Right lobe of liver (tissue), 6 donors: ENCODE measurements at regions not wholly inside any gene's neighbourhood (a gene's known extent, or its start where the extent isn't known, plus 50 kb on each side); places are given as distances from the start of the nearest gene placed in this dataset.

Experiments
- ATAC-seq, 4 donors: fragments of 200-7000 bp; cut with Tn5 transposase; one replicate each; pipeline ENCODE4 v1.9.1; 2020; ENCODE audit warnings: mild to moderate bottlenecking in 4 of 4, moderate library complexity in 4 of 4
- DNase-seq, 3 donors: peaks; one replicate each; pipeline ENCODE4 v3.0.0-alpha.2; 2020
- H3K27ac ChIP-seq, 3 donors: fragments of 200-600 bp; one replicate each; pipeline ENCODE4 v1.8.0; 2022
- H3K27me3 ChIP-seq, 2 donors: fragments of 200-600 bp; one replicate each; pipeline ENCODE4 v1.8.0; 2022
- H3K36me3 ChIP-seq, 4 donors: fragments of 200-600 bp; sonication (generic) in 1 of 4; one replicate each; pipeline versions ENCODE4 v1.5.1 to v1.8.0; 2017 to 2022; ENCODE audit warnings: control low read depth in 1 of 4
- H3K4me1 ChIP-seq, 4 donors: fragments of 200-600 bp; sonication (generic) in 1 of 4; one replicate each; pipeline versions ENCODE4 v1.5.1 to v1.8.0; 2017 to 2022; ENCODE audit warnings: control low read depth in 1 of 4
- H3K4me3 ChIP-seq, 3 donors: fragments of 200-600 bp; one replicate each; pipeline ENCODE4 v1.8.0; 2022
- H3K9me3 ChIP-seq, 4 donors: fragments of 200-600 bp; sonication (generic) in 1 of 4; one replicate each; pipeline versions ENCODE4 v1.5.1 to v1.8.0; 2017 to 2022; ENCODE audit warnings: control low read depth in 1 of 4
- POLR2A ChIP-seq: fragments of 450-650 bp; IDR thresholded peaks from one replicate; pipeline ENCODE4 v1.6.1; 2017; ENCODE audit warnings: antibody characterized with exemption, mild to moderate bottlenecking
- WGBS: methylation state at CpG from one replicate; pipeline ENCODE4 v1.1.6; 2018; ENCODE audit warnings: low coverage, low lambda C conversion rate; ENCODE audit not compliant: insufficient coverage; ENCODE audit errors: missing lambda C conversion rate; 5-methylcytosine and 5-hydroxymethylcytosine counted together
- intact Hi-C, 2 donors: fragments of 100-400 bp; cut with DNase I; formaldehyde crosslinking; loops; one replicate each; pipeline versions ENCODE4 v1.11.2 to v1.14.1; 2022
- TF ChIP-seq, protein P1 (sequence below), 4 donors: fragments of 200-600 bp in 3 of 4; fragments of 450-650 bp in 1 of 4; IDR thresholded peaks; one replicate each; pipeline versions ENCODE4 v1.5.1 to v1.8.0; 2016 to 2022; ENCODE audit warnings: antibody characterized with exemption in 4 of 4, mild to moderate bottlenecking in 2 of 4
- donor health status: DM: no; HTN: yes; CAD: no.
- donor health status: DM: no; HTN: no; CAD: no.
- donor health status: DM: no; HTN: no; CAD: no.
- donor health status: DM: no; HTN: yes; CAD: no.
- donor health status: DM: no; HTN: yes; CAD: no.

DNA sequence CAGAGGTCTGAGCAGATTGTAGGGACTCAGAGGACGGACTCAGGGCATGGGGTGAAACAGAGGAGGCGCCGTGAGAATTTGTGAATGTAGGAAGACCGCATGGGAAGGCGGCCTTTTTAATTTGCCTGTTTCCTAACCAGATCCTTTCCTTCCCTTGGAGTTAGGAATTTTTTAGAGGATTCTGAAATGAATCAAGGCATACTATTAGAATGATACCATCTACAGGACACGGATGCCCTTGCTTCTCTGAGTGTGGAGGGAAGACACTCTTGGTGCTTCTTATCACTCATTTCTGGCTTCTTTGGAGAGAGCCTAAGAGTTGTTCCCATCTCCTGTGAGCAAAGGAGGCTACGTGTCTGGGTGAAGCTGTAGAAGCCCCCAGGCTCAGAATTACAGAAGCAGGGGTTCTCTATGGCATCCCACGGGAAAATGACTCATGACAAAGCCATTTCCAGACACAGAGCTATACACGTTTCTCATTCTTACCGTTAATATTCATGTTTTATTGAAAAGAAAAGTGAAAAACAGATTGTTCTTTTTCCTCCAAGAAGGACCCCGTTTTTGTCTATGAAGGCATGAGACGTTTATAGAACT, 148.5 kb downstream of the EDN3 start:
- DNase-seq, result no peak
- Histone ChIP-seq H3K4me3 (no peak overlapping the region), H3K9me3 (no peaks in the 10 kb centered on the region), H3K27me3 (no peaks in the 10 kb centered on the region), H3K4me1 (no peaks in the 10 kb centered on the region), H3K36me3 (no peaks in the 10 kb centered on the region), H3K27ac (no peak overlapping the region)
- 51% methylated on average over 11 of the region's 12 CpGs for WGBS
- no peak for ATAC-seq
- intact Hi-C loops, result no loop called here
- TF ChIP-seq, protein P1, sequence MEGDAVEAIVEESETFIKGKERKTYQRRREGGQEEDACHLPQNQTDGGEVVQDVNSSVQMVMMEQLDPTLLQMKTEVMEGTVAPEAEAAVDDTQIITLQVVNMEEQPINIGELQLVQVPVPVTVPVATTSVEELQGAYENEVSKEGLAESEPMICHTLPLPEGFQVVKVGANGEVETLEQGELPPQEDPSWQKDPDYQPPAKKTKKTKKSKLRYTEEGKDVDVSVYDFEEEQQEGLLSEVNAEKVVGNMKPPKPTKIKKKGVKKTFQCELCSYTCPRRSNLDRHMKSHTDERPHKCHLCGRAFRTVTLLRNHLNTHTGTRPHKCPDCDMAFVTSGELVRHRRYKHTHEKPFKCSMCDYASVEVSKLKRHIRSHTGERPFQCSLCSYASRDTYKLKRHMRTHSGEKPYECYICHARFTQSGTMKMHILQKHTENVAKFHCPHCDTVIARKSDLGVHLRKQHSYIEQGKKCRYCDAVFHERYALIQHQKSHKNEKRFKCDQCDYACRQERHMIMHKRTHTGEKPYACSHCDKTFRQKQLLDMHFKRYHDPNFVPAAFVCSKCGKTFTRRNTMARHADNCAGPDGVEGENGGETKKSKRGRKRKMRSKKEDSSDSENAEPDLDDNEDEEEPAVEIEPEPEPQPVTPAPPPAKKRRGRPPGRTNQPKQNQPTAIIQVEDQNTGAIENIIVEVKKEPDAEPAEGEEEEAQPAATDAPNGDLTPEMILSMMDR (IDR thresholded peaks at IDR 0.05), result no peak
- TF ChIP-seq POLR2A, result no peak

- Histone ChIP-seq H3K4me3 (no peak overlapping the region), H3K4me1 (peaks cover 0 to 8% (median 0%) of the 10 kb centered on the region in 4 donors), H3K36me3 (no peaks in the 10 kb centered on the region), H3K27ac (no peak overlapping the region), H3K27me3 (no peaks in the 10 kb centered on the region), H3K9me3 (no peaks in the 10 kb centered on the region)
- 42% methylated on average over 8 of the region's 8 CpGs for WGBS
- intact Hi-C loops, result no loop called here
- TF ChIP-seq POLR2A, result no peak
- TF ChIP-seq, protein P1 (IDR thresholded peaks at IDR 0.05), result no peak
- ATAC-seq, result no peak
- DNase-seq, result no peak
Measured at GRCh38 chr20:59451066-59451630, 150.7 kb downstream of the EDN3 start.

DNA sequence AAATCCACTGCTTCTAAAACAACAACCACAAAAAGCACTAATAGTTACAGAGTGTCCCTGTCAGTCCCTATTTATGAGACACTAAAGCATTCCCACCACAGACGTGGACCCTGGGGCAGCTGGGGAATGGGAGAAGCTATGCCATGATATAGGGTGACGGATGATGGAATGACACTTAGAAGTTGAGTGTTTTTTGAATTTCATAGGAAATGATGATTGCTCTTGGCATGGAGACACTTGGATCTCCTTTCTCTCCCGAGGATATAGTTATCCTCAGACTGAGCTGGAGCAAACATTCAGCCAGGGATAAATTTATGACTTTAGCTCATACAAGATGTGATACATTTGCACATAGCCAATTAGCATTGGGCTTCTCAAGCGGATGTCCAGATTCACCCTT, 151.2 kb downstream of the EDN3 start:
- intact Hi-C loops, result no loop called here
- 55% methylated on average over 4 of the region's 4 CpGs for WGBS
- H3K4me1 ChIP-seq, result peaks cover 0 to 8% (median 0%) of the 10 kb centered on the region in 4 donors
- ATAC-seq, result no peak
- TF ChIP-seq, protein P1 (IDR thresholded peaks at IDR 0.05), result no peak
- no peak for TF ChIP-seq POLR2A
- no peaks in the 10 kb centered on the region for H3K9me3 ChIP-seq
- no peaks in the 10 kb centered on the region for H3K27me3 ChIP-seq
- H3K4me3 ChIP-seq, result no peak overlapping the region
- DNase-seq, result no peak
- H3K27ac ChIP-seq, result no peak overlapping the region
- no peaks in the 10 kb centered on the region for H3K36me3 ChIP-seq

DNA sequence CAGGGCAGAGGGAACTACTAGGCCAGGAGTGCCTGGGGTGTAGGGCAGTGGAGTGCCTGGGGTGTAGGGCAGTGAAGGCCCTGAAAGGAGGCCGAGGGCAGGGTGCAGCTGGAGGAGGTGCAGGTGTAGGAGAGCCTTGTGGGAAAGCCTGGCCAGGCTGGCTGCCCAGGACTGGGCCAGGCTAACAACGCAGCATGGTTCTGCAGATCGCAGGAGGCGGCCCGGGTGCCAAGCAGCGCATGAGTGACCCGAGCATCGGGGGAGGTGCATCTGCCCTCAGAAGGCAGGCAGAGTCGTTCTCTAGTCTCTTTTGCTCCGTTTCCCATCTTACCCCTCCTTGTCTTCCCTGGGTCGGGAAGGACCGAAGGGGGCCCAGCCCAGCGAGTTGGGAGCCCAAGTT, 151.5 kb upstream of the PHACTR3 start:
- Histone ChIP-seq H3K36me3 (no peaks in the 10 kb centered on the region), H3K4me1 (peaks cover 0 to 8% (median 0%) of the 10 kb centered on the region in 4 donors), H3K27ac (no peak overlapping the region), H3K9me3 (no peaks in the 10 kb centered on the region), H3K27me3 (no peaks in the 10 kb centered on the region), H3K4me3 (no peak overlapping the region)
- DNase-seq, result no peak
- intact Hi-C loops, result no loop called here
- no peak for TF ChIP-seq POLR2A
- TF ChIP-seq, protein P1 (IDR thresholded peaks at IDR 0.05), result no peak
- WGBS, result 51% methylated on average over 2 of the region's 13 CpGs
- no peak for ATAC-seq
